Neural progenitor cell (in vitro differentiated cells): ENCODE measurements at regions not wholly inside any gene's neighbourhood (a gene's known extent, or its start where the extent isn't known, plus 50 kb on each side); places are given as distances from the start of the nearest gene placed in this dataset.

ENCODE experiments used
- DNase-seq: peaks from one replicate; pipeline ENCODE4 v3.0.0-alpha.2; 2016; ENCODE audit warnings: low spot score
- H2AFZ ChIP-seq: fragments of 200-600 bp; sonication (generic); replicated peaks from 2 replicates; pipeline ENCODE4 v1.6.1; 2016; ENCODE audit warnings: antibody characterized with exemption
- H3F3A ChIP-seq: fragments of 200-600 bp; sonication (generic); 2 replicates; pipeline ENCODE4 v1.6.1; 2016; ENCODE audit warnings: antibody characterized with exemption, low read depth
- H3K27ac ChIP-seq: fragments of 200-600 bp; sonication (generic); 2 replicates; pipeline ENCODE4 v1.5.1; 2016; ENCODE audit warnings: mild to moderate bottlenecking
- H3K27me3 ChIP-seq: fragments of 200-600 bp; sonication (generic); 2 replicates; pipeline ENCODE4 v1.6.1; 2016; ENCODE audit warnings: mild to moderate bottlenecking, moderate library complexity
- H3K36me3 ChIP-seq: fragments of 200-600 bp; sonication (generic); 2 replicates; pipeline ENCODE4 v1.5.1; 2016
- H3K4me1 ChIP-seq: fragments of 200-600 bp; sonication (generic); 2 replicates; pipeline ENCODE4 v1.6.1; 2016; ENCODE audit warnings: mixed run types
- H3K4me2 ChIP-seq: fragments of 200-600 bp; sonication (generic); 2 replicates; pipeline ENCODE4 v1.6.1; 2016
- H3K4me3 ChIP-seq: fragments of 200-600 bp; sonication (generic); 2 replicates; pipeline ENCODE4 v1.5.1; 2016
- H3K79me2 ChIP-seq: fragments of 200-600 bp; sonication (generic); 2 replicates; pipeline ENCODE4 v1.6.1; 2016; ENCODE audit warnings: low read depth
- H3K9ac ChIP-seq: fragments of 200-600 bp; sonication (generic); 2 replicates; pipeline ENCODE4 v1.6.1; 2016
- H3K9me3 ChIP-seq: fragments of 200-600 bp; sonication (generic); 2 replicates; pipeline ENCODE4 v1.5.1; 2016; ENCODE audit warnings: low read depth
- H4K20me1 ChIP-seq: fragments of 200-600 bp; sonication (generic); 2 replicates; pipeline ENCODE4 v1.6.1; 2016; ENCODE audit warnings: low read depth
- H3K27ac Mint-ChIP-seq: 3 replicates; pipeline ENCODE4 v1.8.0; 2021; ENCODE audit warnings: mixed read lengths
- H3K27me3 Mint-ChIP-seq: 2 replicates; pipeline ENCODE4 v1.8.0; 2022; ENCODE audit warnings: low read depth, mild to moderate bottlenecking, inconsistent platforms, moderate library complexity, mixed read lengths; ENCODE audit not compliant: insufficient read depth
- H3K36me3 Mint-ChIP-seq: 3 replicates; pipeline ENCODE4 v1.8.0; 2021; ENCODE audit warnings: mixed read lengths
- H3K4me1 Mint-ChIP-seq: 3 replicates; pipeline ENCODE4 v1.8.0; 2021; ENCODE audit warnings: mixed read lengths
- H3K4me3 Mint-ChIP-seq: 3 replicates; pipeline ENCODE4 v1.8.0; 2021; ENCODE audit warnings: mild to moderate bottlenecking, moderate library complexity, mixed read lengths
- H3K9me3 Mint-ChIP-seq: 3 replicates; pipeline ENCODE4 v1.8.0; 2020; ENCODE audit warnings: mixed read lengths
- CTCF ChIP-seq: fragments of 200-600 bp; sonication (generic); IDR thresholded peaks from 2 replicates; pipeline ENCODE4 v1.5.1; 2017; ENCODE audit warnings: antibody characterized with exemption, mild to moderate bottlenecking
- EZH2 ChIP-seq: fragments of 200-600 bp; sonication (generic); IDR thresholded peaks from 2 replicates; pipeline ENCODE4 v1.6.1; 2017; ENCODE audit warnings: antibody characterized with exemption, mild to moderate bottlenecking, moderate library complexity
- EZH2phosphoT487 ChIP-seq: fragments of 200-600 bp; sonication (generic); IDR thresholded peaks from 2 replicates; pipeline ENCODE4 v1.6.1; 2017; ENCODE audit warnings: antibody characterized with exemption

DNA sequence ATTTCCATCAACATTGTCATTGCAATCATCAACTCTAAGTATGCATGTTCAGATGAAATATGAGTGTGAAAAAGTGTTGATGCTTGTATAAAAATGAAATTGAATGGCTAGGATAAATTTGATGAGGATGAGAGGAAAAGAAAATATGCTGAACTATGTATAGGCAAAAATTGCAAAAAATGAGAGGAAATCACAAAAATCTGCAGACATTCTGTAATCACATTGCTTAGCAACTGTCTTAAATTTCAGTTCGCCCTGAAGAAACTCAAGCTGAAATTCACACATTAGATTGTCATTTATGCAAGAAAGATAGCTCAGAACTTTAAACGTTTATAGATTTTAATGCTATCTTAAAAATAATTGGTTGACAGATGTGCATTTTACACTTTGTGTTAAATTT is 1098.8 kb upstream of the IGFBP7 start:
- Mint-ChIP-seq H3K27ac (no peak overlapping the region), H3K27me3 (no peaks in the 10 kb centered on the region), H3K4me3 (no peak overlapping the region), H3K36me3 (no peaks in the 10 kb centered on the region), H3K9me3 (no peaks in the 10 kb centered on the region), H3K4me1 (peaks cover 4% of the 10 kb centered on the region)
- Histone ChIP-seq H3K4me1 (peaks cover 9% of the 10 kb centered on the region), H4K20me1 (no peaks in the 10 kb centered on the region), H3K4me3 (no peak overlapping the region), H3K27ac (no peak overlapping the region), H3K4me2 (peak overlapping the region; percentile 10), H3K27me3 (no peaks in the 10 kb centered on the region), H3K9me3 (no peaks in the 10 kb centered on the region), H3F3A (no peaks in the 10 kb centered on the region), H3K36me3 (no peaks in the 10 kb centered on the region), H2AFZ (no peak overlapping the region), H3K9ac (no peak overlapping the region), H3K79me2 (no peaks in the 10 kb centered on the region)
- TF ChIP-seq EZH2 = no peak
- no peak for TF ChIP-seq CTCF
- no peak for TF ChIP-seq EZH2phosphoT487
- no peak for DNase-seq

DNA sequence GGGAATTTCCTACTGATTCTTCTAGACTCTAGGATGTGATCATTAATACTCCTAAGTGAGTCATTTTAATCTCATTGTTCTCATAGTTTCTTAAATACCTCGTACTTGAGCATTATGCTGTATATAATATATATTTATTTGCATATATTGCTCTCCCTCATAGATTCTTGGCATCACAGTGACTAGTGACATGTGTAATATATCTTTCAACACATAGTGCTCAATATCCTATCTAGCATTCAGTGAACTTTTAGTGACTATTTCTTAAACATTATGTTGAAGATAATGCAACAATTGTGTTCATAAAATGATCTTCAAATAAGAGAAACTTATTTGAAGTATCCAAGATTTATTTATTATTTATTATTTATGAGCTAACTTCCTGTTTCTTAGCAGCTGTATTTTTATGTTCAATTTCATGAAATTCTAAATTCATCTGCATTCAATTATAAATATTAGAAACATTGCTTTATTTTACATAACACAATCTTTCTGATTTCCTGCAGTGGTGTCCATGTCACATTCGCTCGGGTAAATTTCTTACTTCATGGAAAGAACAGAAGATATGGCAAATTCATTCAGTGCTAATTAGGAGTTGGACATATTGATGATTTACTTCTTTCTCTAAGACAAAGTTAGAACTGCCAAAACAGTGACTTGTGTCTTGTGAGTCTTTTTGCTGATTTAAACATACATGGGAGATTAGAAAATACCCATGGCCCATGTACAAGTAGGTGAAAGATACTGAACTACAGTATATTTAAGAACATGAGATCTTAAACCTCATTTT is 1095.5 kb upstream of the IGFBP7 start:
- TF ChIP-seq CTCF (no peak), EZH2 (no peak), EZH2phosphoT487 (no peak)

DNA sequence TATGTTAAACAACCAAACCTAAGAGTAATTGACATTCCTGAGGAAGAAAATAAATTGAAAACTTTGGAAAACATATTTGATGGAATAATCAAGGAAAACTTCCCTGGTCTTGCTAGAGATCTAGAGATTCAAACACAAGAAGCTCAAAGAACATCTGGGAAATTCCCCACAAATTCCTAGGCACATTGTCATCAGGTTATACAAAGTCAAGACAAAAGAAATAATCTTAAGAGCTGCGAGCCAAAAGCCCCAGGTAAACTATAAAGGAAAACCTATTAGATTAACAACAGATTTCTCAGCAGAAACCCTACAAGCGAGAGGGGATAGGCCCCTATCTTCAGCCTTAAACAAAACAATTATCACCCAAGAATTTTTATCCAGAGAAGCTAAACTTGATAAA is 1082.0 kb upstream of the IGFBP7 start:
- Histone ChIP-seq H3K79me2 (no peaks in the 10 kb centered on the region), H3K9ac (no peak overlapping the region), H3F3A (peaks cover 7% of the 10 kb centered on the region), H3K27me3 (no peaks in the 10 kb centered on the region), H3K27ac (no peak overlapping the region), H3K4me3 (no peak overlapping the region), H3K4me1 (no peaks in the 10 kb centered on the region), H3K9me3 (no peaks in the 10 kb centered on the region), H3K4me2 (no peak overlapping the region), H4K20me1 (no peaks in the 10 kb centered on the region), H2AFZ (peak overlapping the region; percentile 27), H3K36me3 (no peaks in the 10 kb centered on the region)
- no peak overlapping the region for H3K27ac Mint-ChIP-seq
- H3K4me3 Mint-ChIP-seq = no peak overlapping the region
- TF ChIP-seq EZH2 (no peak), EZH2phosphoT487 (no peak), CTCF (no peak)
- no peaks in the 10 kb centered on the region for H3K27me3 Mint-ChIP-seq
- H3K36me3 Mint-ChIP-seq = no peaks in the 10 kb centered on the region
- peaks cover 4% of the 10 kb centered on the region for H3K4me1 Mint-ChIP-seq
- DNase-seq = no peak
- H3K9me3 Mint-ChIP-seq = no peaks in the 10 kb centered on the region

More for the DNA sequence above, 1095.5 kb upstream of the IGFBP7 start:
- H3K27ac ChIP-seq = no peak overlapping the region
- H3K36me3 Mint-ChIP-seq = no peaks in the 10 kb centered on the region
- no peak overlapping the region for H3K4me2 ChIP-seq
- H3F3A ChIP-seq = no peaks in the 10 kb centered on the region
- H4K20me1 ChIP-seq = no peaks in the 10 kb centered on the region
- no peak overlapping the region for H3K9ac ChIP-seq
- H3K4me1 Mint-ChIP-seq = peaks cover 4% of the 10 kb centered on the region
- H3K4me3 ChIP-seq = no peak overlapping the region
- H3K4me1 ChIP-seq = peaks cover 9% of the 10 kb centered on the region
- no peak overlapping the region for H3K4me3 Mint-ChIP-seq
- H3K27me3 ChIP-seq = no peaks in the 10 kb centered on the region
- no peak for DNase-seq
- H2AFZ ChIP-seq = no peak overlapping the region
- H3K27me3 Mint-ChIP-seq = no peaks in the 10 kb centered on the region
- H3K27ac Mint-ChIP-seq = no peak overlapping the region
- H3K36me3 ChIP-seq = no peaks in the 10 kb centered on the region
- no peaks in the 10 kb centered on the region for H3K9me3 Mint-ChIP-seq
- H3K79me2 ChIP-seq = no peaks in the 10 kb centered on the region
- H3K9me3 ChIP-seq = no peaks in the 10 kb centered on the region
